Adipocyte (in vitro differentiated cells): ENCODE measurements at regions not wholly inside any gene's neighbourhood (a gene's known extent, or its start where the extent isn't known, plus 50 kb on each side); places are given as distances from the start of the nearest gene placed in this dataset.

Source experiments
- DNase-seq: peaks from one replicate; pipeline ENCODE4 v3.0.0-alpha.2; 2015; ENCODE audit warnings: low read depth
- H3K27me3 ChIP-seq: replicated peaks from 2 replicates; pipeline ENCODE4 v1.7.0; 2013; ENCODE audit warnings: mild to moderate bottlenecking, low read length, moderate library complexity; ENCODE audit not compliant: control insufficient read depth, insufficient read depth
- H3K36me3 ChIP-seq: 2 replicates; pipeline ENCODE4 v1.7.0; 2013; ENCODE audit warnings: low read length, mild to moderate bottlenecking, moderate library complexity; ENCODE audit not compliant: control insufficient read depth, insufficient read depth, severe bottlenecking
- H3K4me1 ChIP-seq: 2 replicates; pipeline ENCODE4 v1.7.0; 2013; ENCODE audit warnings: mild to moderate bottlenecking, low read length, moderate library complexity; ENCODE audit not compliant: control insufficient read depth, insufficient read depth
- H3K4me3 ChIP-seq: 2 replicates; pipeline ENCODE4 v1.7.0; 2013; ENCODE audit warnings: mild to moderate bottlenecking, low read length, moderate library complexity
- H3K9ac ChIP-seq: 2 replicates; pipeline ENCODE4 v1.7.0; 2013; ENCODE audit warnings: mild to moderate bottlenecking, low read length, moderate library complexity
- H3K9me3 ChIP-seq: 2 replicates; pipeline ENCODE4 v1.7.0; 2013; ENCODE audit warnings: mild to moderate bottlenecking, low read length, moderate library complexity; ENCODE audit not compliant: control insufficient read depth

GRCh38 chr20:20768202-20768815, 55.9 kb upstream of the RALGAPA2 start:
- Histone ChIP-seq H3K27me3 (peaks cover 3% of the 10 kb centered on the region), H3K9me3 (peaks cover 10% of the 10 kb centered on the region), H3K9ac (no peak overlapping the region), H3K36me3 (no peaks in the 10 kb centered on the region), H3K4me1 (peaks cover 8% of the 10 kb centered on the region), H3K4me3 (no peak overlapping the region)
- DNase-seq: no peak

- Histone ChIP-seq H3K36me3 (no peaks in the 10 kb centered on the region), H3K9ac (no peak overlapping the region), H3K9me3 (no peaks in the 10 kb centered on the region), H3K27me3 (no peaks in the 10 kb centered on the region), H3K4me1 (peaks cover 21% of the 10 kb centered on the region), H3K4me3 (no peak overlapping the region)
- DNase-seq: no peak
Observed at GRCh38 chr20:20765696-20766365, 53.4 kb upstream of the RALGAPA2 start.

GRCh38 chr20:20763650-20764049, 51.2 kb upstream of the RALGAPA2 start:
- Histone ChIP-seq H3K4me3 (no peak overlapping the region), H3K9ac (no peak overlapping the region), H3K9me3 (no peaks in the 10 kb centered on the region), H3K27me3 (no peaks in the 10 kb centered on the region), H3K4me1 (peaks cover 21% of the 10 kb centered on the region), H3K36me3 (no peaks in the 10 kb centered on the region)
- DNase-seq: peak; percentile 3
